OCI-LY7 (cell line): ENCODE measurements at regions not wholly inside any gene's neighbourhood (a gene's known extent, or its start where the extent isn't known, plus 50 kb on each side); places are given as distances from the start of the nearest gene placed in this dataset.

ENCODE experiments used
- BruUV-seq: library from RNA; stranded (reverse); fragments of 400-500 nt; replicated peaks from 2 replicates; lab custom pipeline; 2021; lab: Mats Ljungman, UMichigan
- CTCF ChIA-PET: fragments of 300-600 bp; sonication (Branson Sonifier 250); formaldehyde crosslinking; loops from one replicate; lab custom pipeline; 2022; ENCODE audit warnings: antibody characterized with exemption; ENCODE audit not compliant: unreplicated experiment; lab: Charles Lee
- POLR2A ChIA-PET: fragments of 300-600 bp; sonication (Branson Sonifier 250); formaldehyde crosslinking; loops from one replicate; lab custom pipeline; 2022; ENCODE audit warnings: antibody characterized with exemption; lab: Charles Lee
- DNase-seq: peaks from one replicate; pipeline ENCODE4 v3.0.0-alpha.2; 2015; ENCODE audit warnings: low spot score
- H2AFZ ChIP-seq: fragments of 200-600 bp; sonication (generic), shearing (Covaris generic); 2 replicates; pipeline ENCODE4 v1.6.1; 2014; ENCODE audit warnings: mild to moderate bottlenecking, antibody characterized with exemption, low read length, moderate library complexity
- H3K27ac ChIP-seq: fragments of 200-600 bp; sonication (generic); 2 replicates; pipeline ENCODE4 v1.5.1; 2014; ENCODE audit warnings: mixed run types, low read depth, mild to moderate bottlenecking, moderate library complexity, low read length, inconsistent platforms; ENCODE audit not compliant: poor library complexity, severe bottlenecking
- H3K36me3 ChIP-seq: fragments of 200-600 bp; sonication (generic); 2 replicates; pipeline ENCODE4 v1.6.1; 2014; ENCODE audit warnings: mild to moderate bottlenecking, antibody characterized with exemption, low read length, moderate library complexity, mixed read lengths; ENCODE audit not compliant: insufficient read depth
- H3K4me1 ChIP-seq: fragments of 200-600 bp; sonication (generic); 2 replicates; pipeline ENCODE4 v1.5.1; 2014; ENCODE audit warnings: mild to moderate bottlenecking, low read length; ENCODE audit not compliant: insufficient read depth, poor library complexity, severe bottlenecking
- H3K4me2 ChIP-seq: fragments of 200-600 bp; sonication (generic); 2 replicates; pipeline ENCODE4 v1.6.1; 2014; ENCODE audit warnings: mild to moderate bottlenecking, low read length
- H3K4me3 ChIP-seq: fragments of 200-600 bp; sonication (generic); 2 replicates; pipeline ENCODE4 v1.5.1; 2014; ENCODE audit warnings: mild to moderate bottlenecking, low read depth, low read length; ENCODE audit not compliant: poor library complexity, severe bottlenecking
- H3K79me2 ChIP-seq: fragments of 200-600 bp; sonication (generic); 2 replicates; pipeline ENCODE4 v1.6.1; 2016; ENCODE audit warnings: low read depth, mild to moderate bottlenecking, low read length, moderate library complexity, mixed read lengths; ENCODE audit not compliant: insufficient read depth
- H3K9me2 ChIP-seq: fragments of 200-600 bp; sonication (generic); 2 replicates; pipeline ENCODE4 v1.6.1; 2016; ENCODE audit warnings: mild to moderate bottlenecking, low read length, mixed read lengths; ENCODE audit not compliant: insufficient read depth
- H3K9me3 ChIP-seq: fragments of 200-600 bp; sonication (generic); 2 replicates; pipeline ENCODE4 v1.6.1; 2014; ENCODE audit warnings: mild to moderate bottlenecking, mixed run types, low read length, mixed read lengths
- H4K20me1 ChIP-seq: fragments of 200-600 bp; sonication (generic); 2 replicates; pipeline ENCODE4 v1.6.1; 2014; ENCODE audit warnings: mild to moderate bottlenecking, antibody characterized with exemption, low read length, moderate library complexity, mixed read lengths; ENCODE audit not compliant: insufficient read depth
- EZH2phosphoT487 ChIP-seq: fragments of 200-600 bp; sonication (generic); IDR thresholded peaks from 2 replicates; pipeline ENCODE4 v1.6.1; 2018; ENCODE audit warnings: low read depth, borderline replicate concordance, mild to moderate bottlenecking, mixed run types, antibody characterized with exemption, low read length, moderate library complexity, mixed read lengths
- intact Hi-C: fragments of 100-400 bp; cut with micrococcal nuclease; formaldehyde crosslinking; loops from one replicate; pipeline ENCODE4 v1.10.0; 2022; ENCODE audit not compliant: unreplicated experiment
- TF ChIP-seq, protein P1 (sequence below): fragments of 200-600 bp; sonication (generic); conservative IDR thresholded peaks from 2 replicates; pipeline ENCODE4 v1.5.1; 2014; ENCODE audit warnings: mild to moderate bottlenecking, antibody characterized with exemption, low read length, moderate library complexity, mixed read lengths

DNA sequence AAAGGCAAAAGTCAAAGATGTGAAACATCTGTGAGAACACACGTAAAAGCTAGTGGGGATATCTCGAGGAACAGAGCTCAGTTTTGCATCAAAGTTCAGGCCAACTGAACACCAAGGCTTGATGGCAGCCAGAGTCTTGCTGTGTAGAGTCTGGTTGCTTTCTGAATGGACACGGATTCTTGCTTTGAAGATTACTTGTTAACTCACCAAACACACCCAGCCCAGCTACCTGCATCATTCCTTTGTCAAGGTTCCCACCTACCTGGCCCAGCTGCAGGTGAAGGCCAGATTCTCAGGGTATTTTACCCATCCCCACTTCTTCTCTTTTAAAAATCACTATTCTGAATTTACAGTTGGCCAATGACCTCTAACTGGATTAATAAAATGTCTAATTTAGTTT, 174.4 kb upstream of the PHYHIPL start:
- H3K9me2 ChIP-seq, result no peaks in the 10 kb centered on the region
- H3K36me3 ChIP-seq, result no peaks in the 10 kb centered on the region
- DNase-seq, result no peak
- intact Hi-C loops, result no loop called here
- H2AFZ ChIP-seq, result no peak overlapping the region
- H3K9me3 ChIP-seq, result no peaks in the 10 kb centered on the region
- no peaks in the 10 kb centered on the region for H3K4me1 ChIP-seq
- POLR2A ChIA-PET, result interaction anchor here (1.6 to 1.9 kb wide), 2 partner anchors 9 to 15 kb away, joined by 4 to 6 read pairs; no protein-coding TSS in a partner anchor
- CTCF ChIA-PET, result no interaction called here
- no peak for TF ChIP-seq EZH2phosphoT487
- TF ChIP-seq, protein P1, sequence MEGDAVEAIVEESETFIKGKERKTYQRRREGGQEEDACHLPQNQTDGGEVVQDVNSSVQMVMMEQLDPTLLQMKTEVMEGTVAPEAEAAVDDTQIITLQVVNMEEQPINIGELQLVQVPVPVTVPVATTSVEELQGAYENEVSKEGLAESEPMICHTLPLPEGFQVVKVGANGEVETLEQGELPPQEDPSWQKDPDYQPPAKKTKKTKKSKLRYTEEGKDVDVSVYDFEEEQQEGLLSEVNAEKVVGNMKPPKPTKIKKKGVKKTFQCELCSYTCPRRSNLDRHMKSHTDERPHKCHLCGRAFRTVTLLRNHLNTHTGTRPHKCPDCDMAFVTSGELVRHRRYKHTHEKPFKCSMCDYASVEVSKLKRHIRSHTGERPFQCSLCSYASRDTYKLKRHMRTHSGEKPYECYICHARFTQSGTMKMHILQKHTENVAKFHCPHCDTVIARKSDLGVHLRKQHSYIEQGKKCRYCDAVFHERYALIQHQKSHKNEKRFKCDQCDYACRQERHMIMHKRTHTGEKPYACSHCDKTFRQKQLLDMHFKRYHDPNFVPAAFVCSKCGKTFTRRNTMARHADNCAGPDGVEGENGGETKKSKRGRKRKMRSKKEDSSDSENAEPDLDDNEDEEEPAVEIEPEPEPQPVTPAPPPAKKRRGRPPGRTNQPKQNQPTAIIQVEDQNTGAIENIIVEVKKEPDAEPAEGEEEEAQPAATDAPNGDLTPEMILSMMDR, result no peak
- no peaks in the 10 kb centered on the region for H3K79me2 ChIP-seq
- no peak overlapping the region for H3K27ac ChIP-seq
- H3K4me3 ChIP-seq, result no peak overlapping the region
- BruUV-seq, result no TSS peak
- no peaks in the 10 kb centered on the region for H4K20me1 ChIP-seq
- H3K4me2 ChIP-seq, result no peak overlapping the region

DNA sequence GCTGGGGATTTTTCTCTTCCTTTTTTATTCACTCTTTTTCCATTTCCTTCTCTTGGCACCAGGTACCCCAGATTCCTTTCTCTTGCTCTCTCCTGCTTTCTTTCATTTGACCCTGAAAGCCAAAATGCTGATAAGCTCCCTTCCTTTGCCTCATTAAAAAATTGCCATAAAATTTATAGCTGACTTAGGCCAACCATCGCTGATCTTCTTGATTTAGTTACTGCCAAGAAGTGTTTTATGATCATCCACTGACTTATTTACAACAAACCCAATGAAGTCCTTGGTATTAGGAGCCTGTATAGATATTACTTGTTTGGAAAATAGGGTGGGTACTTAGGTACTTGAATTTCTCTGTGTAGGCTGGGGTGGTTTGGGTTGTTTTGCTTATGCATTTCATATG, 173.2 kb upstream of the PHYHIPL start:
- Histone ChIP-seq H3K4me3 (no peak overlapping the region), H3K4me1 (no peaks in the 10 kb centered on the region), H3K9me2 (no peaks in the 10 kb centered on the region), H3K79me2 (no peaks in the 10 kb centered on the region), H3K9me3 (no peaks in the 10 kb centered on the region), H2AFZ (no peak overlapping the region), H3K36me3 (no peaks in the 10 kb centered on the region), H3K27ac (no peak overlapping the region), H4K20me1 (no peaks in the 10 kb centered on the region), H3K4me2 (no peak overlapping the region)
- DNase-seq, result no peak
- intact Hi-C loops, result no loop called here
- ChIA-PET POLR2A (interaction anchor here (0.6 to 1.9 kb wide), 2 partner anchors 10 to 19 kb away, joined by 3 to 6 read pairs; no protein-coding TSS in a partner anchor), CTCF (no interaction called here)
- TF ChIP-seq EZH2phosphoT487, result no peak
- BruUV-seq, result no TSS peak

DNA sequence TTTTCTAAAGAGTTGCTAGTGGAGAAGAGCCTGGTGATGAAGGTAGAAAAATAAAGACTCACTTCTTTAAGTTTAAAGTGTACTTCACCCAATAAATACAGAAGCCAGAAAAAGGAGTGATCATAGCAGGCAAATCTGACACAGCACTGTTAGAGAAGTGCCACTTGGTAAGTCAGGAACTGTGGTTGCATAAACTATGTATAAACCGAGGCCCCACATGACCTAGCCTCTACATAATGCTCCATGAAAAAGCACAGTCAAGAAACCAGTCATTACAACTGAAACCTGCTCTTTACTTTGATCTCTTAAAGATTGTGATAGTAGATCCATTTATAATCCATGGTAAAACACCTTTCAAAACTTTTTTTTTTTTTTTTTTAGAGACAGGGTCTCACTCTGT, 172.1 kb upstream of the PHYHIPL start:
- H3K9me3 ChIP-seq, result no peaks in the 10 kb centered on the region
- no peak for DNase-seq
- no peak overlapping the region for H3K27ac ChIP-seq
- CTCF ChIA-PET, result no interaction called here
- POLR2A ChIA-PET, result interaction anchor here (0.8 kb wide), 1 partner anchor 12 kb away, joined by 3 read pairs; no protein-coding TSS in a partner anchor
- no peak overlapping the region for H2AFZ ChIP-seq
- no peak for TF ChIP-seq EZH2phosphoT487
- TF ChIP-seq, protein P1, result no peak
- intact Hi-C loops, result no loop called here
- no peaks in the 10 kb centered on the region for H3K79me2 ChIP-seq
- no peaks in the 10 kb centered on the region for H3K36me3 ChIP-seq
- no peaks in the 10 kb centered on the region for H3K4me1 ChIP-seq
- BruUV-seq, result no TSS peak
- no peak overlapping the region for H3K4me2 ChIP-seq
- H3K4me3 ChIP-seq, result no peak overlapping the region
- H3K9me2 ChIP-seq, result no peaks in the 10 kb centered on the region
- H4K20me1 ChIP-seq, result no peaks in the 10 kb centered on the region
